GM12872 (cell line): ENCODE measurements at regions not wholly inside any gene's neighbourhood (a gene's known extent, or its start where the extent isn't known, plus 50 kb on each side); places are given as distances from the start of the nearest gene placed in this dataset.

Experiments used
- TF ChIP-seq, protein P1 (sequence below): IDR thresholded peaks from 3 replicates; pipeline ENCODE4 v1.5.1; 2011; ENCODE audit warnings: low read depth, mild to moderate bottlenecking, low read length, moderate library complexity; ENCODE audit not compliant: insufficient read depth

DNA sequence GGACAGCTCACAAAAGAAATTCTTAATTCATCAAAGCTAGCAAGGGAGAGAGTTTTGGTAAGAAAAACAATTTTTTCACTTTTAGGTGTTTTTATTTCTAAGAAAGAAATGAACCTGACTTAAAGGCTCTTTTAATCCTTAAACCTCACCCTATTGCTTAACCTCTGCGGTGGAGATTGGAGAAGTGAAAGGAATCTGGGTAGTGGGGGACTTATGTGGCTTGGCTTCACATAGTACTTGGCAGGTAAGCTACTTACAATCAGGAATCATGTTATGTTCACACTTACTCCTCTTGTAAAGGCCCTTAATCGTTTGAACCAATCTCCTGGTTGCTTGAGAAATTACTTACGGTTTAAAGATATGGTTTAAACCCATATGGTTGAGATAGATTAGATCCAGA lies 104.8 kb downstream of the ISOC1 start:
- TF ChIP-seq, protein P1, sequence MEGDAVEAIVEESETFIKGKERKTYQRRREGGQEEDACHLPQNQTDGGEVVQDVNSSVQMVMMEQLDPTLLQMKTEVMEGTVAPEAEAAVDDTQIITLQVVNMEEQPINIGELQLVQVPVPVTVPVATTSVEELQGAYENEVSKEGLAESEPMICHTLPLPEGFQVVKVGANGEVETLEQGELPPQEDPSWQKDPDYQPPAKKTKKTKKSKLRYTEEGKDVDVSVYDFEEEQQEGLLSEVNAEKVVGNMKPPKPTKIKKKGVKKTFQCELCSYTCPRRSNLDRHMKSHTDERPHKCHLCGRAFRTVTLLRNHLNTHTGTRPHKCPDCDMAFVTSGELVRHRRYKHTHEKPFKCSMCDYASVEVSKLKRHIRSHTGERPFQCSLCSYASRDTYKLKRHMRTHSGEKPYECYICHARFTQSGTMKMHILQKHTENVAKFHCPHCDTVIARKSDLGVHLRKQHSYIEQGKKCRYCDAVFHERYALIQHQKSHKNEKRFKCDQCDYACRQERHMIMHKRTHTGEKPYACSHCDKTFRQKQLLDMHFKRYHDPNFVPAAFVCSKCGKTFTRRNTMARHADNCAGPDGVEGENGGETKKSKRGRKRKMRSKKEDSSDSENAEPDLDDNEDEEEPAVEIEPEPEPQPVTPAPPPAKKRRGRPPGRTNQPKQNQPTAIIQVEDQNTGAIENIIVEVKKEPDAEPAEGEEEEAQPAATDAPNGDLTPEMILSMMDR, result no peak

DNA sequence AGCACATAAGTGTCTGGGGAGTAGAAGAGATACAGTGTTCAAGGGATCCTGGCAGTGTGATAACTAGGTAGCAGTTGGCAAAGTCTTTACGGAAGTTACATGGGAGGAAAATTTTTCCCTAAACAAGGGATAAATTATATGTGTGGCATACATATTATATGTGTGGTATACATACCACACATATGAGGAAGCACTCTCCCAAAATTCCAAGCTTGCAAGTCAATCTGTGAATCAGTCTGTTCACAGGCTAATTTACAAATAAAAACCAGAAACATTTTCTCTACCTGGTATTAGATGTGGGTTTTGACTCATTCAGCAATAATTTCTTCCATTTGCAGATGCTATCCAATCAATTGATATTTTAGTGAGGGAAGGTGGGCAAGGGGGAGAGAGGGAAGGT lies 110.0 kb downstream of the ISOC1 start:
- TF ChIP-seq, protein P1, result no peak

DNA sequence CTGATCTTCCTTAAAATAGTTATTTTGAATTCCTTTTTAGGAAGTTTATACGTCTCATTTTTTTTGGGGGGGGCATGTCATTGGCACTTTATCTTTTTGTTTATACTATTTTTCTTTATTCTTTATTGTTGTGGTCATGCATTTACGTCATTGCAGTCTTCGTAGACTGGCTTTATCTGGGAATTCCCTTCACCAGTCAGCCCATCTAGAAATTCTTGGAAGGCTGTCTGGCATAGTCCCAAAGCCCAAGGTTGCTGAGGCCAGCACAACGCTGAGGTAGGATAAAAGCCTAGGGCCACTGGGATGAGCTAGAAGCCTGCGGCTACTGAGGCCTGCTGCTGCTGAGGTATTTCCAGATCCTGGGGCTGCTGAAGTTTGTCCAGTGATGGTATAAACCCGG lies 121.5 kb downstream of the ISOC1 start:
- TF ChIP-seq, protein P1, result no peak

DNA sequence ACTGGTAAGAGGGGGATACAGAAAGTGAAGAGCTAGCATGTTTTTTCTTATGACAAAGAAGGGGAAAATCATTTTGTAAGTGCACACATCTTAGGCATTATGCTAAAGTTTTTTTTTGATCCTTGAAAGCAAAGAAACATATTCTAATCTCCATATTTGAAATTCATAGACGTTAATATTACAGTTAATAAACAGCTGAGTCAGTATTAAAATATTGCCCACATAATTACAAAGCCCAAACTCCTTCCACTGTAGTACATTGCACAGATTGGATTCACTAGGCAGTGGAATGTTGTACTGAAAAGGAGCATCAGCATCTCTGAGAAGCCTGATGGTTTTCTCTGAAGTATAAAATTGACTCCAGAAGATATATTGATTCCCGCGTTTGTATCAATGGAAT lies 122.6 kb downstream of the ISOC1 start:
- TF ChIP-seq, protein P1, result no peak

DNA sequence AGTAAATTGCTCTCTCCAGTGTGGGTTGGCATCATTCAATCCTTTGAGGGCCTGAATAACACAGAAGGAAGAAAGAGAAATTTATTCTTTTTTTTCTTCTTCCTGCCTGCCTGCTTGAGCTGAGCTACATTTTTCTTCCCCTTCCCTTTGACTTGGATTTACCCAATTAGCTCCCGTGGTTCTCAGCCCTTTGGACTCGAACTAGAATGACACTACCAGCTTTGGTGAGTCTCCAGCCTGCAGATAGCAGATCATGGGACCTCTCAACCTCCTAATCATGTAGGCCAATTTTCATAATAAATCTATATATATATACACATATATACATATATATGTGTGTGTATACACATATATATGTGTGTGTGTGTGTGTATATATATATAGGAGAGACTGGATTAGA lies 128.6 kb downstream of the ISOC1 start:
- TF ChIP-seq, protein P1, result no peak

DNA sequence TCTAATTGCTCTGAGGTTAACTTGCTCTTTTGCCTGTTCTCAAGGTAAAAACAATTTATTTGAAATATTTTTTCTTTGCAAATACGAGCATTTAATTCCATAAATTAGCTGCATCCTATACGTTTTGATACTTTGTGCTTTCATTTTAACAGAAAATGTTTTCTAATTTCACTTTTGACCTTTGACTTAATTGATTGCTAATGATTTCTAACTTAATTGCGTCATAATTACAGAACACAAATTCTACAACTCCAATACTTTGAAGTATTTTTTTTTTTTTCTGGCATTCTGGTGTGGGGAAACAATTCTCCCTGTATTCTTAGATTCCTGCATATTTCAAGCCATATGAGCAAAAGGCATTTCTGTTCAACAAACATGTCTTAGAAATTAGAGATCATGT lies 134.0 kb downstream of the ISOC1 start:
- TF ChIP-seq, protein P1, result no peak

DNA sequence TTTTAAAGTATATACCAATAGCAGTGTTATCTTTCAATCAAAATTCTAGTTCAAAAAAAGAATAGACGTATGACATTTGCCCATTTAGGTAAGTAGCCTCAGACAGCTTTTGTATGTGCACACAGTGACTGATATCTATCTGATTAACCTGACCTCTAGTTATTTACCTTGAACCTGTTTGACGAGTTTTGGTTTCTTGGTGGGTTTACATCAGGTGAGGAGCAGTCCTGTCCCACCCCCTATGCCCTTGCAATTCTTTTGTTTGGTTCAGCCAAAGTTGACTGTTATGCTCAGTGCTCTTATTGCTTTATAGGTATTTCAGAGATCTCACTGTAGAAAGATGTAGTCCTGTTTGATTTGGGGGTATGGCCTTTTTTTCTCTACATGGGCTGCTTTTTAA lies 147.2 kb downstream of the ISOC1 start:
- TF ChIP-seq, protein P1, result no peak

DNA sequence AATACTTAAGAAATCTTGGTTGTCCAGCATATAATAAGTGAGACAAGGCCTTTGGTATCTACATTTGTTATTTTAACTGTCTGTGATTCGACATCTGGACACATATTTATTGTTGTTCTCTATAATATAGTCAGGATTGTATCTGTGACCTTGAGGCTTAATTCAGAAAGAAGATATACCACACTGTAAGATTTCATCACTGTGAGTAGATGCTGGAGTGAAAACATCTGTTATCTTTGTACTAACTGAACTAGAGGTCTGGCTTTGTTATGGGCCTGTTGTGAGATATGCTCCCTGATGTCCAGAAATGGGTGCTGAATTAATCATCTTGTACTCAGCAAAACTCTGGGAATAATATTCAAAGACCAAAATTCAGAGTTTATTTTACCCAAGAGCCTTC lies 148.5 kb downstream of the ISOC1 start:
- TF ChIP-seq, protein P1, result no peak
